ENCODE measurements at regions not wholly inside any gene's neighbourhood (a gene's known extent, or its start where the extent isn't known, plus 50 kb on each side); places are given as distances from the start of the nearest gene placed in this dataset.

DNA sequence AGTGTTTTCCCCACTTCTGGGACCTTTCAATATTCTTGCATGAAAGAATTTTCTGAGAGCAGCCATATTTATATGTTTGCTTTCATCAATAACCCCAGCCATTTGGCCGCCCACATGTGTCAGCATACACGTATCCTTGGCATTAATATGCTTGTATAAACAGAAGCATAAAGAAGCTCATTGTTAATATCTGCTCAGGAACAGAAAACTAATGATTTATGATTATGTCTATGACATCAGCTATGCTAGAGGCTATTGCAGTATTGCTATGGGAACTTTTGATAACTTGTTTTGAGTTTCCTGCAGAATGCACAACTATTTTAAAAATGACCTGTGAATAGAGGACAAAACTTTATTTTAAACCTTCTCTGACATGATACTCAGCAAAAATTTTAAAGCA lies 300.9 kb upstream of the MTPN start:
- TF ChIP-seq EZH2 (IDR thresholded peaks at IDR 0.05; ENCODE audit: insufficient read depth, poor library complexity, severe bottlenecking) (no peak), EZH2phosphoT487 (IDR thresholded peaks at IDR 0.05; ENCODE audit: insufficient read depth, low read depth) (no peak)

Data from GM23248 (cell line).